ENCODE measurements at regions not wholly inside any gene's neighbourhood (a gene's known extent, or its start where the extent isn't known, plus 50 kb on each side); places are given as distances from the start of the nearest gene placed in this dataset.

GRCh38 chr3:88307666-88308065, 157.9 kb downstream of the C3orf38 start:
- DNase-seq (ENCODE audit: low read depth) = no peak
- TF ChIP-seq, protein P1, sequence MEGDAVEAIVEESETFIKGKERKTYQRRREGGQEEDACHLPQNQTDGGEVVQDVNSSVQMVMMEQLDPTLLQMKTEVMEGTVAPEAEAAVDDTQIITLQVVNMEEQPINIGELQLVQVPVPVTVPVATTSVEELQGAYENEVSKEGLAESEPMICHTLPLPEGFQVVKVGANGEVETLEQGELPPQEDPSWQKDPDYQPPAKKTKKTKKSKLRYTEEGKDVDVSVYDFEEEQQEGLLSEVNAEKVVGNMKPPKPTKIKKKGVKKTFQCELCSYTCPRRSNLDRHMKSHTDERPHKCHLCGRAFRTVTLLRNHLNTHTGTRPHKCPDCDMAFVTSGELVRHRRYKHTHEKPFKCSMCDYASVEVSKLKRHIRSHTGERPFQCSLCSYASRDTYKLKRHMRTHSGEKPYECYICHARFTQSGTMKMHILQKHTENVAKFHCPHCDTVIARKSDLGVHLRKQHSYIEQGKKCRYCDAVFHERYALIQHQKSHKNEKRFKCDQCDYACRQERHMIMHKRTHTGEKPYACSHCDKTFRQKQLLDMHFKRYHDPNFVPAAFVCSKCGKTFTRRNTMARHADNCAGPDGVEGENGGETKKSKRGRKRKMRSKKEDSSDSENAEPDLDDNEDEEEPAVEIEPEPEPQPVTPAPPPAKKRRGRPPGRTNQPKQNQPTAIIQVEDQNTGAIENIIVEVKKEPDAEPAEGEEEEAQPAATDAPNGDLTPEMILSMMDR (conservative IDR thresholded peaks at IDR 0.05; ENCODE audit: low read length) = no peak
- H3K4me3 ChIP-seq (ENCODE audit: low read length) = no peak overlapping the region

GRCh38 chr3:88311826-88312225, 162.1 kb downstream of the C3orf38 start:
- TF ChIP-seq, protein P1 (conservative IDR thresholded peaks at IDR 0.05; ENCODE audit: low read length) = no peak
- no peak for DNase-seq (ENCODE audit: low read depth)
- no peak overlapping the region for H3K4me3 ChIP-seq (ENCODE audit: low read length)

GRCh38 chr3:88312256-88312655, 162.5 kb downstream of the C3orf38 start:
- TF ChIP-seq, protein P1 (conservative IDR thresholded peaks at IDR 0.05; ENCODE audit: low read length) = no peak
- DNase-seq (ENCODE audit: low read depth) = no peak
- H3K4me3 ChIP-seq (ENCODE audit: low read length) = no peak overlapping the region

GRCh38 chr3:88318067-88318466, 168.3 kb downstream of the C3orf38 start:
- DNase-seq (ENCODE audit: low read depth) = no peak
- TF ChIP-seq, protein P1 (conservative IDR thresholded peaks at IDR 0.05; ENCODE audit: low read length) = no peak
- H3K4me3 ChIP-seq (ENCODE audit: low read length) = no peak overlapping the region

DNA sequence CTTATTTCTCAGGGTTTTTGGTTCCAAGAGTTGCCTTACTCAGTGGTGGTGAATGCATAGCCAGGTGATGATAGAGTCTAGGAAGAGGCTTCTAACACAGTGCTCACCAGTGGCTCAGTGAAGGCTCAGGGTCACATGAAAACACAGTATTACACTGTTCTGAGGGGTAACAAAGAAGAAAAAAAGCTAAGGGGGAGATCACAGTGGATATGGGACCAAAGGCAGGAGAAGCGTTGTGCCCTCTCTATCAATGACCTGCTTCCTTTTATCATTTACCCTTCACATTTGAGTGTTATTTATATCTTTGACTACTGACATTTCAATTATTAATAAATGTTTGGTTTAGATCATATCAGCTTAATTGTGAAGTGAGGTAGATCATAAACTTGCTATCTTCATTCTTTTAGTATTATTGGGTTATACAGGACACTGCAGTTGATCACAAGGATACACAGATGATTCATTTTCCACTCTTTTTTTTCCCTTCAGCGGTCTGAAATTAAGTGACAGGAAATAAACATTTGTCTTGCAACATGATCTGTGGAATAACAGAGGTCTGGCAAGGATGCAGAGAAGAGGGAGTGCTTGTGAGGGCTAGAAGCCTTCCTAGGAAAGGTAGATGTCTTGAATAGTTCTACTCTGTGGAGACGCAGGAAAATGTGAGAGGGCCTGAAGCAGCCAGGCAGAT, 171.7 kb downstream of the C3orf38 start:
- DNase-seq (ENCODE audit: low read depth) = no peak
- no peak overlapping the region for H3K4me3 ChIP-seq (ENCODE audit: low read length)
- TF ChIP-seq, protein P1 (conservative IDR thresholded peaks at IDR 0.05; ENCODE audit: low read length) = no peak

DNA sequence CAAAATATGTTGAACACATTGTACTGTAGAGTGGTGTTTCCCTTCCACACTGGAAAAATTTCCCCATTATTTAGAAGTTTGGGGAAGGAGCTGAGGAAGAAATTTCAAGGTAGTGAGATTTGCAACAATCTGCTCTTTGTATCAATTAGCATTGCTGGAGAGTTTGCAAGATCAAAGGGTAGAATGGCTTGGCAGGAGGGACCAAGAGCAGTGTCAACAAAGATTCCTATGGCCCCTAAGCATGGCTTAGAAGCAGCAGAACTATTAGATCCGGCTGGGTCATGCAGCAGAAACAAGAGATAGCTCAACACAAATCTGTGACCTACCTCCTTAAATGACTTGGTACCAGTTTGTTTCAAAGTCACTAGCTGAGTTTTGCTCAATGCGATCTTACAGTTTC, 175.0 kb downstream of the C3orf38 start:
- DNase-seq (ENCODE audit: low read depth) = no peak
- TF ChIP-seq, protein P1 (conservative IDR thresholded peaks at IDR 0.05; ENCODE audit: low read length) = no peak
- H3K4me3 ChIP-seq (ENCODE audit: low read length) = no peak overlapping the region

DNA sequence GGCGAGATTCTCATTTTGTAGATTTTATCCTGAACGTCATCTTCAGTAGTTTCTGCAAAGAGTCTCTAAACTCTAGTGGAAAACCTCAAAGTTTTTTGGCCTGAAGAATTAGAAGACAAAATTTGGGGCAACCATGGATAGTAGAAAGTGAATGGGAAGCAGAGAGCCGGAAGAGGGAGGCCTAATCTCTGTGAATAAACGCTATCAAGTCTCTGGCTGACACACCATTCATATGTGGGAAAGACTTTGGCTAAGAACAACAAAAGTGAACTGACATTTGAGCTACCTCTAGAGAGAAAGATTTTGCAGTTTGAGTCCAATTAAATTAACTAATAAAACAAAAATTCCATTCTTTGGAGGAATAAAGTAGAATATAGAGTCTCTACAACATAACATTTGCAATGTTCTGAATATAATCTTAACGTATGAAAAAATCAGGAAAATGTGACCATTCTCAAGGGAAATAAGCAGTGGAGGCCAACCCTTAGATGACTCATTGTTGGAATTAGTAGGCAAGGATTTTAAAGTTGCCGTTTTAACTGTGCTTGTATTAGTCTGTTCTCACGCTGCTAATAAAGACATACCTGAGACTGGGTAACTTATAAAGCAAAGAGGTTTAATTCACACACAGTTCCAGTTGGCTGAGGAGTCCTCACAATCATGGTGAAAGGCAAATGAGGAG, 184.6 kb downstream of the C3orf38 start:
- no peak for DNase-seq (ENCODE audit: low read depth)
- TF ChIP-seq, protein P1 (conservative IDR thresholded peaks at IDR 0.05; ENCODE audit: low read length) = no peak
- H3K4me3 ChIP-seq (ENCODE audit: low read length) = no peak overlapping the region

Data from AG10803 (cell line).